ENCODE measurements at regions not wholly inside any gene's neighbourhood (a gene's known extent, or its start where the extent isn't known, plus 50 kb on each side); places are given as distances from the start of the nearest gene placed in this dataset.

DNA sequence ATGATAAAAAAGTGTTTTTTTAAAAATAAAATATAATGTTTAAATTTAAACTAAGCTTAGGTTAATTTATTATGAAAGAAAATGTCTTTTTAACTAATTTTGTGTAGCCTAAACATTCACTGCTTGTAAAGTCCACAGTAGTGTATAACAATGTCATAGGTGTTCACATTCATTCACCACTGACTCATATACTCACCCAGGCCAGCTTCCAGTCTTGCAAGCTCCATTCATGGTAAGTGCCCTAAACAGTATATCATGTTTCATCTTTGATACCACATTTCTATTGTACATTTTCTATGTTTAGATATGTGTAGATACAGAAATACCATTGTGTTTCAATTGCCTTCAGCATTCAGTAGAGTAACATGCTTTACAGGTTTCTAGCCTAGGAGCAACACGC lies 530.3 kb downstream of the EPHA5 start:
- intact Hi-C loops (cut with DNase I) = no loop called here
- no peak overlapping the region for H3K27ac ChIP-seq
- DNase-seq = no peak
- H3K36me3 ChIP-seq = no peaks in the 10 kb centered on the region
- H3K9me3 ChIP-seq = peaks cover 0 to 7% (median 0%) of the 10 kb centered on the region in 4 donors
- no peak overlapping the region for H3K4me3 ChIP-seq
- WGBS, 2 donors = 88 to 95% methylated on average over 1 of the region's 1 CpG
- TF ChIP-seq, protein P1, sequence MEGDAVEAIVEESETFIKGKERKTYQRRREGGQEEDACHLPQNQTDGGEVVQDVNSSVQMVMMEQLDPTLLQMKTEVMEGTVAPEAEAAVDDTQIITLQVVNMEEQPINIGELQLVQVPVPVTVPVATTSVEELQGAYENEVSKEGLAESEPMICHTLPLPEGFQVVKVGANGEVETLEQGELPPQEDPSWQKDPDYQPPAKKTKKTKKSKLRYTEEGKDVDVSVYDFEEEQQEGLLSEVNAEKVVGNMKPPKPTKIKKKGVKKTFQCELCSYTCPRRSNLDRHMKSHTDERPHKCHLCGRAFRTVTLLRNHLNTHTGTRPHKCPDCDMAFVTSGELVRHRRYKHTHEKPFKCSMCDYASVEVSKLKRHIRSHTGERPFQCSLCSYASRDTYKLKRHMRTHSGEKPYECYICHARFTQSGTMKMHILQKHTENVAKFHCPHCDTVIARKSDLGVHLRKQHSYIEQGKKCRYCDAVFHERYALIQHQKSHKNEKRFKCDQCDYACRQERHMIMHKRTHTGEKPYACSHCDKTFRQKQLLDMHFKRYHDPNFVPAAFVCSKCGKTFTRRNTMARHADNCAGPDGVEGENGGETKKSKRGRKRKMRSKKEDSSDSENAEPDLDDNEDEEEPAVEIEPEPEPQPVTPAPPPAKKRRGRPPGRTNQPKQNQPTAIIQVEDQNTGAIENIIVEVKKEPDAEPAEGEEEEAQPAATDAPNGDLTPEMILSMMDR (IDR thresholded peaks at IDR 0.05) = no peak
- TF ChIP-seq POLR2AphosphoS5 (IDR thresholded peaks at IDR 0.05) (no peak), POLR2A (IDR thresholded peaks at IDR 0.05) (no peak), EP300 (IDR thresholded peaks at IDR 0.05) (no peak)
- H3K27me3 ChIP-seq = no peaks in the 10 kb centered on the region
- no peaks in the 10 kb centered on the region for H3K4me1 ChIP-seq

DNA sequence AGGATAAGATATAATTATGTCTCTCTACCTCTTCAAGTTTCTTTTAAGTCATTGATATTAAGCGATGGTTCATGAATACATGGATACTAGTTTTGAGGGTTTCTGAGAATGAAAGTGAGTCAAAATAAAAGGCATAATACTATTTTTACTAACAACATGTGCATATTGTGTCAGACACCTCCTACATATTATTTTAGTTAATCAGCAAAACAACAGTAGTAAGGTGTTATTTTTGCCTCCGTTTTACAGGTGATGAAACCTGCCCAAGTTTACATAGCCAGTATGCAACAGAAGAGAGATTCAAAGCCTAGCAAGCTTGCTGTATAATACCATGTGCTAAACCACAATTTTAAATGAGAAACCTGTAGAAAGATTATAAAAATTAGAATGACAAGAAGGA lies 544.1 kb downstream of the EPHA5 start:
- 70 to 87% methylated on average over 2 of the region's 2 CpGs for WGBS, 2 donors
- intact Hi-C loops (cut with DNase I) = no loop called here
- TF ChIP-seq EP300 (IDR thresholded peaks at IDR 0.05) (no peak), POLR2AphosphoS5 (IDR thresholded peaks at IDR 0.05) (no peak), POLR2A (IDR thresholded peaks at IDR 0.05) (no peak)
- TF ChIP-seq, protein P1 (IDR thresholded peaks at IDR 0.05) = no peak
- Histone ChIP-seq H3K9me3 (no peaks in the 10 kb centered on the region), H3K27me3 (no peaks in the 10 kb centered on the region), H3K4me3 (no peak overlapping the region), H3K4me1 (no peaks in the 10 kb centered on the region), H3K27ac (no peak overlapping the region), H3K36me3 (no peaks in the 10 kb centered on the region)
- no peak for DNase-seq

DNA sequence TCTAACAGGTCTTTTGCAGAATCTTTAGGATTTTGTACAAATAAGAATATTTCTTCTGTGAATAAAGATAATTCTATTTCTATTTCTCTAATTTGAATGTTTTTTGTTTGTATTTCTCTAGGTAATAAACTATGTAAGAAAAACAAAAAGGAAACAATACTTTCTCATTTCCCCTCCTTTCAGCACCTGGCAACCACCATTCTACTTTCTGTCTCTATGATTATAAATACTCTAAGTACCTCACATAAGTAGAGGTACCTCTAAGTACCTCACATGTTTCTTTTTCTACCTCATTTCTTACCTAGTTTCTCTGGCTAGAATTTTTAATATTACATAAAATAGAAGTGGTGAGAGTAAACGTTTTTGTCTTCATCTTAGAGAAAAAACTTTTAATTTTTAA lies 550.0 kb downstream of the EPHA5 start:
- no peaks in the 10 kb centered on the region for H3K4me1 ChIP-seq
- no peak overlapping the region for H3K4me3 ChIP-seq
- 8 to 33% methylated on average over 1 of the region's 1 CpG for WGBS, 2 donors
- no peaks in the 10 kb centered on the region for H3K9me3 ChIP-seq
- no peak for DNase-seq
- no peaks in the 10 kb centered on the region for H3K36me3 ChIP-seq
- H3K27ac ChIP-seq = no peak overlapping the region
- intact Hi-C loops (cut with DNase I) = no loop called here
- no peak for TF ChIP-seq EP300 (IDR thresholded peaks at IDR 0.05)
- TF ChIP-seq, protein P1 (IDR thresholded peaks at IDR 0.05) = no peak
- no peak for TF ChIP-seq POLR2AphosphoS5 (IDR thresholded peaks at IDR 0.05)
- TF ChIP-seq POLR2A (IDR thresholded peaks at IDR 0.05) = no peak
- H3K27me3 ChIP-seq = no peaks in the 10 kb centered on the region

DNA sequence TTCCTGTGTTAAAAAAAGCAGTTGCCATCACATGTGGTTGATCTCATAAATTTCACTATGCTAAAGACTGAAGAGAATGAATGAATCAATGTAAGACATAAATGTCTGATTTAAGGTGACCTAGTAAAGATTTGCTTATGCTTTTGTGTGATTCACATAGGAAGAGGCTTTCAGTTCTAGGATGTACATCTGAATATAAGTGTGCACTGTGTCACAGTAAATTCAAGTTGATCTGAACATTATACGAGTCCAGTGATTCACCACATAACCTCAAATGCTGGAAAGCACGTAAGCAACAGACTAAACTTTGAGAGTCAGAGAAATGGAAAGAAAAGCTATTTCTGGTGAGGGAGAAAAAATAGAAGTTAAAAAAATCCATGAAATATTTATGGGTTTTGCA lies 567.9 kb downstream of the EPHA5 start:
- Histone ChIP-seq H3K36me3 (no peaks in the 10 kb centered on the region), H3K9me3 (no peaks in the 10 kb centered on the region), H3K4me1 (no peaks in the 10 kb centered on the region), H3K4me3 (no peak overlapping the region), H3K27ac (no peak overlapping the region), H3K27me3 (no peaks in the 10 kb centered on the region)
- TF ChIP-seq, protein P1 (IDR thresholded peaks at IDR 0.05) = no peak
- no peak for TF ChIP-seq POLR2A (IDR thresholded peaks at IDR 0.05)
- intact Hi-C loops (cut with DNase I) = no loop called here
- WGBS, 2 donors = 65 to 86% methylated on average over 2 of the region's 2 CpGs
- no peak for DNase-seq

DNA sequence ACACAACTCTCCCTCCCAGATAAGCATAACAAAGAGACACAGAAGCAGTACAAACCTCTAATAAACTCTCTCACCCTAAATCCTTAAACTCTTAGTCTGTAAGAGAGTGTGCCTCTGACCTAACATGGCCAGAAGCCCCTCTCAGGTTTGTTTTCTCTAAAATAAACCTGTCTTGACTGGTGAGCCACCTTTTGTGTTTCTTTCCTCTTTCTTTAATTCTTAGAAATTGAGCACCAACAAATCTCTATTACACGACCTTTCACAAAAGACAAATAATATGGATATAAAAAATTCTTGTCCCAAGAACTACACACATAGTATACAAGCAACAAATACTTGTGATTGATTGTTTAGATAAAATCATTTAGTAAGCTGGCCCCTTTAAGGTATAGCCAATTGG lies 573.7 kb downstream of the EPHA5 start:
- TF ChIP-seq POLR2A (IDR thresholded peaks at IDR 0.05) = no peak
- TF ChIP-seq EP300 (IDR thresholded peaks at IDR 0.05) = no peak
- TF ChIP-seq, protein P1 (IDR thresholded peaks at IDR 0.05) = no peak
- no peak for TF ChIP-seq POLR2AphosphoS5 (IDR thresholded peaks at IDR 0.05)
- intact Hi-C loops (cut with DNase I) = no loop called here
- Histone ChIP-seq H3K27ac (no peak overlapping the region), H3K4me3 (no peak overlapping the region), H3K27me3 (no peaks in the 10 kb centered on the region), H3K4me1 (no peaks in the 10 kb centered on the region), H3K36me3 (no peaks in the 10 kb centered on the region), H3K9me3 (no peaks in the 10 kb centered on the region)
- 25 to 51% methylated on average over 1 of the region's 1 CpG for WGBS, 2 donors
- no peak for DNase-seq
